ENCODE measurements at regions not wholly inside any gene's neighbourhood (a gene's known extent, or its start where the extent isn't known, plus 50 kb on each side); places are given as distances from the start of the nearest gene placed in this dataset.

- H3K4me3 ChIP-seq: no peak overlapping the region
- H3K4me1 ChIP-seq: no peaks in the 10 kb centered on the region
- TF ChIP-seq POLR2A (IDR thresholded peaks at IDR 0.05): no peak
- TF ChIP-seq CTCF (IDR thresholded peaks at IDR 0.05): no peak
- intact Hi-C loops (cut with DNase I; ENCODE audit: low total_unique reads): no loop called here
- no peak overlapping the region for H3K27ac ChIP-seq
- H3K27me3 ChIP-seq: no peaks in the 10 kb centered on the region
- H3K9me3 ChIP-seq: no peaks in the 10 kb centered on the region
- H3K36me3 ChIP-seq: no peaks in the 10 kb centered on the region
- no peak for DNase-seq
Measured at GRCh38 chr12:91370086-91370868, 187.7 kb upstream of the DCN start.

- Histone ChIP-seq H3K9me3 (no peaks in the 10 kb centered on the region), H3K27me3 (no peaks in the 10 kb centered on the region), H3K36me3 (no peaks in the 10 kb centered on the region), H3K4me1 (no peaks in the 10 kb centered on the region), H3K27ac (peak overlapping the region in 1 of 2 donors; percentile 38), H3K4me3 (no peak overlapping the region)
- TF ChIP-seq CTCF (IDR thresholded peaks at IDR 0.05) (no peak), POLR2A (IDR thresholded peaks at IDR 0.05) (no peak)
- intact Hi-C loops (cut with DNase I; ENCODE audit: low total_unique reads): no loop called here
- DNase-seq: no peak
Measured at GRCh38 chr12:91368613-91369012, 186.0 kb upstream of the DCN start.

- TF ChIP-seq POLR2A (IDR thresholded peaks at IDR 0.05) (no peak), CTCF (IDR thresholded peaks at IDR 0.05) (peak in 3 of 4 experiments; percentile 18 to 52 (median 43))
- Histone ChIP-seq H3K36me3 (no peaks in the 10 kb centered on the region), H3K27me3 (no peaks in the 10 kb centered on the region), H3K4me1 (no peaks in the 10 kb centered on the region), H3K4me3 (no peak overlapping the region), H3K9me3 (no peaks in the 10 kb centered on the region), H3K27ac (no peak overlapping the region)
- no peak for DNase-seq
- intact Hi-C loops (cut with DNase I; ENCODE audit: low total_unique reads): no loop called here
Measured at GRCh38 chr12:91367234-91367849, 184.7 kb upstream of the DCN start.

- DNase-seq: no peak
- no peak overlapping the region for H3K4me3 ChIP-seq
- H3K27ac ChIP-seq: no peak overlapping the region
- H3K4me1 ChIP-seq: no peaks in the 10 kb centered on the region
- no peaks in the 10 kb centered on the region for H3K9me3 ChIP-seq
- intact Hi-C loops (cut with DNase I; ENCODE audit: low total_unique reads): loop anchor here (5.0 kb wide), 1 partner anchor 1283 kb away; no protein-coding TSS in a partner anchor
- H3K27me3 ChIP-seq: no peaks in the 10 kb centered on the region
- H3K36me3 ChIP-seq: no peaks in the 10 kb centered on the region
- TF ChIP-seq CTCF (IDR thresholded peaks at IDR 0.05): no peak
- no peak for TF ChIP-seq POLR2A (IDR thresholded peaks at IDR 0.05)
Measured at GRCh38 chr12:91364471-91365184, 182.0 kb upstream of the DCN start.

- intact Hi-C loops (cut with DNase I; ENCODE audit: low total_unique reads): loop anchor here (5.0 kb wide), 1 partner anchor 1285 kb away; no protein-coding TSS in a partner anchor
Measured at GRCh38 chr12:91361864-91362263, 179.2 kb upstream of the DCN start.

More at GRCh38 chr12:91361864-91362263, 179.2 kb upstream of the DCN start:
- H3K9me3 ChIP-seq: no peaks in the 10 kb centered on the region
- no peaks in the 10 kb centered on the region for H3K4me1 ChIP-seq
- no peaks in the 10 kb centered on the region for H3K36me3 ChIP-seq
- TF ChIP-seq CTCF (IDR thresholded peaks at IDR 0.05): peak; percentile 68 to 79 (median 72)
- TF ChIP-seq POLR2A (IDR thresholded peaks at IDR 0.05): no peak
- DNase-seq: no peak
- H3K4me3 ChIP-seq: no peak overlapping the region
- H3K27ac ChIP-seq: no peak overlapping the region
- no peaks in the 10 kb centered on the region for H3K27me3 ChIP-seq

Data from uterus (tissue), 3 donors.